WTC11 (cell line): ENCODE measurements at regions not wholly inside any gene's neighbourhood (a gene's known extent, or its start where the extent isn't known, plus 50 kb on each side); places are given as distances from the start of the nearest gene placed in this dataset.

Experiments used
- ATAC-seq: fragments of 200-7000 bp; cut with Tn5 transposase; 2 replicates; pipeline ENCODE4 v1.10.0; 2021; ENCODE audit warnings: mild to moderate bottlenecking, moderate library complexity
- CTCF ChIA-PET: fragments of 300-600 bp; sonication (Branson Sonifier 250); formaldehyde crosslinking; loops from one replicate; lab custom pipeline; 2021; ENCODE audit warnings: antibody characterized with exemption; lab: Charles Lee
- POLR2A ChIA-PET: fragments of 350-600 bp; sonication (Branson Sonifier 250); formaldehyde crosslinking; loops from one replicate; lab custom pipeline; 2021; ENCODE audit warnings: antibody characterized with exemption; lab: Charles Lee
- DNase-seq: peaks from one replicate; pipeline ENCODE4 v3.0.0; 2021; ENCODE audit warnings: low spot score
- H3K27ac Mint-ChIP-seq: 2 replicates; pipeline ENCODE4 v1.8.0; 2021; ENCODE audit warnings: mixed read lengths
- H3K27me3 Mint-ChIP-seq: 2 replicates; pipeline ENCODE4 v1.8.0; 2021; ENCODE audit warnings: low read depth, mild to moderate bottlenecking, moderate library complexity, mixed read lengths
- H3K36me3 Mint-ChIP-seq: 2 replicates; pipeline ENCODE4 v1.8.0; 2021; ENCODE audit warnings: mixed read lengths
- H3K4me1 Mint-ChIP-seq: 2 replicates; pipeline ENCODE4 v1.8.0; 2022; ENCODE audit warnings: mixed read lengths
- H3K4me3 Mint-ChIP-seq: 2 replicates; pipeline ENCODE4 v1.8.0; 2021; ENCODE audit warnings: mild to moderate bottlenecking, moderate library complexity, mixed read lengths
- H3K9me3 Mint-ChIP-seq: 2 replicates; pipeline ENCODE4 v1.8.0; 2021; ENCODE audit warnings: mixed read lengths
- ARID4B ChIP-seq: sonication (generic); formaldehyde crosslinking; IDR thresholded peaks from 2 replicates; pipeline ENCODE4 v1.8.0; 2023; ENCODE audit warnings: missing genetic modification reagents, mild to moderate bottlenecking, borderline replicate concordance
- ATF6 ChIP-seq: sonication (generic); formaldehyde crosslinking; IDR thresholded peaks from 2 replicates; pipeline ENCODE4 v1.8.1; 2023; ENCODE audit warnings: mild to moderate bottlenecking, missing genetic modification reagents
- CREB1 ChIP-seq: sonication (generic); formaldehyde crosslinking; IDR thresholded peaks from 2 replicates; pipeline ENCODE4 v1.8.0; 2023; ENCODE audit warnings: mild to moderate bottlenecking, missing genetic modification reagents
- CREM ChIP-seq: sonication (generic); formaldehyde crosslinking; IDR thresholded peaks from 2 replicates; pipeline ENCODE4 v1.8.1; 2022; ENCODE audit warnings: mild to moderate bottlenecking, missing genetic modification reagents, moderate library complexity
- EMX1 ChIP-seq: fragments of 250-450 bp; sonication (Bioruptor Pico); IDR thresholded peaks from 2 replicates; pipeline ENCODE4 v1.8.0; 2021; ENCODE audit warnings: mild to moderate bottlenecking
- FOXK1 ChIP-seq: sonication (generic); formaldehyde crosslinking; IDR thresholded peaks from 2 replicates; pipeline ENCODE4 v1.8.0; 2022; ENCODE audit warnings: mild to moderate bottlenecking, moderate library complexity, missing genetic modification reagents
- GABPB1 ChIP-seq: sonication (generic); formaldehyde crosslinking; IDR thresholded peaks from 2 replicates; pipeline ENCODE4 v1.8.1; 2023; ENCODE audit warnings: mild to moderate bottlenecking, missing genetic modification reagents
- IRF1 ChIP-seq: sonication (generic); formaldehyde crosslinking; IDR thresholded peaks from 2 replicates; pipeline ENCODE4 v1.8.0; 2023; ENCODE audit warnings: missing genetic modification reagents
- NFE2L1 ChIP-seq: sonication (generic); formaldehyde crosslinking; IDR thresholded peaks from 2 replicates; pipeline ENCODE4 v1.8.1; 2023; ENCODE audit warnings: missing genetic modification reagents
- NR3C1 ChIP-seq: sonication (generic); formaldehyde crosslinking; conservative IDR thresholded peaks from 2 replicates; pipeline ENCODE4 v1.8.1; 2023; ENCODE audit warnings: low read depth, mild to moderate bottlenecking, missing genetic modification reagents
- PREB ChIP-seq: sonication (generic); formaldehyde crosslinking; IDR thresholded peaks from 2 replicates; pipeline ENCODE4 v1.8.1; 2022; ENCODE audit warnings: mild to moderate bottlenecking, missing genetic modification reagents, moderate library complexity, borderline replicate concordance
- PRRX2 ChIP-seq: fragments of 250-450 bp; sonication (Bioruptor Pico); IDR thresholded peaks from 2 replicates; pipeline ENCODE4 v1.8.0; 2021; ENCODE audit warnings: mild to moderate bottlenecking
- RELA ChIP-seq: sonication (generic); formaldehyde crosslinking; IDR thresholded peaks from 2 replicates; pipeline ENCODE4 v1.8.1; 2022; ENCODE audit warnings: missing genetic modification reagents, mild to moderate bottlenecking, borderline replicate concordance
- TEAD4 ChIP-seq: sonication (generic); formaldehyde crosslinking; IDR thresholded peaks from 2 replicates; pipeline ENCODE4 v1.8.0; 2022; ENCODE audit warnings: mild to moderate bottlenecking, missing genetic modification reagents
- TP53 ChIP-seq: sonication (generic); formaldehyde crosslinking; IDR thresholded peaks from 2 replicates; pipeline ENCODE4 v1.8.1; 2023; ENCODE audit warnings: mild to moderate bottlenecking, missing genetic modification reagents
- ZBTB43 ChIP-seq: sonication (generic); formaldehyde crosslinking; IDR thresholded peaks from 2 replicates; pipeline ENCODE4 v1.8.1; 2023; ENCODE audit warnings: mild to moderate bottlenecking, missing genetic modification reagents
- ZMAT4 ChIP-seq: fragments of 250-450 bp; sonication (Bioruptor Pico); IDR thresholded peaks from 2 replicates; pipeline ENCODE4 v1.9.0; 2021; ENCODE audit warnings: mild to moderate bottlenecking
- ZNF219 ChIP-seq: sonication (generic); formaldehyde crosslinking; IDR thresholded peaks from 2 replicates; pipeline ENCODE4 v1.8.0; 2023; ENCODE audit warnings: missing genetic modification reagents, mild to moderate bottlenecking, borderline replicate concordance

- H3K9me3 Mint-ChIP-seq: no peaks in the 10 kb centered on the region
- CTCF ChIA-PET: interaction anchor here (1.8 to 2.2 kb wide), 2 partner anchors 17 to 159 kb away, joined by 5 to 10 read pairs; no protein-coding TSS in a partner anchor
- ATAC-seq (no peak), DNase-seq (no peak)
- H3K4me1 Mint-ChIP-seq: peaks cover 12% of the 10 kb centered on the region
- POLR2A ChIA-PET: no interaction called here
- TF ChIP-seq NFE2L1 (CRISPR knock-in tag): no peak
- TF ChIP-seq PRRX2 (CRISPR knock-in tag): no peak
- TF ChIP-seq IRF1 (CRISPR knock-in tag): no peak
- no peak for TF ChIP-seq EMX1 (CRISPR knock-in tag)
- no peak for TF ChIP-seq ATF6 (CRISPR knock-in tag)
- no peak for TF ChIP-seq CREB1 (CRISPR knock-in tag)
- TF ChIP-seq ZMAT4 (CRISPR knock-in tag): no peak
- no peak for TF ChIP-seq RELA (CRISPR knock-in tag)
- no peak for TF ChIP-seq ZBTB43 (CRISPR knock-in tag)
- no peak for TF ChIP-seq ARID4B (CRISPR knock-in tag)
- TF ChIP-seq TP53 (CRISPR knock-in tag): no peak
- TF ChIP-seq TEAD4 (CRISPR knock-in tag): no peak
- no peak for TF ChIP-seq CREM
- TF ChIP-seq PREB (CRISPR knock-in tag): no peak
- no peak for TF ChIP-seq ZNF219 (CRISPR knock-in tag)
- no peak for TF ChIP-seq FOXK1 (CRISPR knock-in tag)
- no peak for TF ChIP-seq NR3C1 (CRISPR knock-in tag)
- TF ChIP-seq GABPB1 (CRISPR knock-in tag): no peak
- H3K4me3 Mint-ChIP-seq: no peak overlapping the region
- H3K27ac Mint-ChIP-seq: no peak overlapping the region
- H3K27me3 Mint-ChIP-seq: peaks cover 31% of the 10 kb centered on the region
- 0 out of 2 replicates have a peak, but pooled peaks cover 5% of the 10 kb centered on the region for H3K36me3 Mint-ChIP-seq
Measured at GRCh38 chr6:76702187-76702586, 629.7 kb upstream of the IMPG1 start.
